Pancreas (tissue), 10 donors: ENCODE measurements at regions not wholly inside any gene's neighbourhood (a gene's known extent, or its start where the extent isn't known, plus 50 kb on each side); places are given as distances from the start of the nearest gene placed in this dataset.
"Not testable (repeated sequence)": the region's sequence is repeated elsewhere in the genome, so short reads cannot be mapped to it uniquely, and the experiment has no call there.

Experiments
- ATAC-seq, 4 donors: fragments of 200-7000 bp; cut with Tn5 transposase; one replicate each; pipeline versions ENCODE4 v1.8.0 to v1.9.1; 2020; ENCODE audit warnings: mild to moderate bottlenecking in 4 of 4, moderate library complexity in 4 of 4
- DNase-seq, 6 donors: peaks; one replicate each; pipeline ENCODE4 v3.0.0-alpha.2; 2020
- FAIRE-seq: peaks from 2 replicates; lab custom pipeline; 2012; peaks lifted over from hg19 to GRCh38; lab: Jason Lieb, UNC
- H3K27ac ChIP-seq, 4 donors: fragments of 200-600 bp; sonication (generic); 1 replicate in 3 of 4; 2 replicates in 1 of 4; pipeline versions ENCODE4 v1.5.0 to v1.8.0; 2020
- H3K27me3 ChIP-seq, 4 donors: fragments of 200-600 bp; one replicate each; pipeline ENCODE4 v1.8.0; 2021
- H3K36me3 ChIP-seq, 3 donors: fragments of 200-600 bp; sonication (generic) in 1 of 3; one replicate each; pipeline versions ENCODE4 v1.5.0 to v1.8.0; 2020 to 2021
- H3K4me1 ChIP-seq, 3 donors: fragments of 200-600 bp; one replicate each; pipeline ENCODE4 v1.8.0; 2021
- H3K4me3 ChIP-seq, 4 donors: fragments of 200-600 bp; sonication (generic) in 2 of 4; one replicate each; pipeline versions ENCODE4 v1.5.0 to v1.8.0; 2020 to 2021
- H3K9me3 ChIP-seq, 4 donors: fragments of 200-600 bp; one replicate each; pipeline ENCODE4 v1.8.0; 2021
- WGBS, 2 donors: extraction: QIAGEN DNeasy Blood & Tissue Kit; methylation state at CpG; one replicate each; pipeline ENCODE4 v1.1.7; 2013; 5-methylcytosine and 5-hydroxymethylcytosine counted together
- intact Hi-C, 3 donors: fragments of 100-400 bp; cut with DNase I; formaldehyde crosslinking; loops; one replicate each; pipeline versions ENCODE4 v1.11.1 to v1.14.2; 2022
- TF ChIP-seq, protein P1 (sequence below), 4 donors: fragments of 200-600 bp; sonication (generic) in 3 of 4; IDR thresholded peaks; one replicate each; pipeline versions ENCODE4 v1.5.0 to v1.8.0; 2021; ENCODE audit warnings: antibody characterized with exemption in 4 of 4
- donor health status: healthy with polysubstance abuse.
- donor health status: DM: no; HTN: no; CAD: no; lungs with moderate emphysema.
- donor health status: DM: no; HTN: no; CAD: no.
- donor health status: control.
- donor health status: control.
- donor health status: Bipolar disorder and iron deficiency.
- donor health status: DM: yes; HTN: yes; CAD: no.
- donor health status: DM: no; HTN: no; CAD: no.
- donor health status: DM: no; HTN: no; CAD: no.
- donor health status: DM: yes; HTN: yes; CAD: no.

DNA sequence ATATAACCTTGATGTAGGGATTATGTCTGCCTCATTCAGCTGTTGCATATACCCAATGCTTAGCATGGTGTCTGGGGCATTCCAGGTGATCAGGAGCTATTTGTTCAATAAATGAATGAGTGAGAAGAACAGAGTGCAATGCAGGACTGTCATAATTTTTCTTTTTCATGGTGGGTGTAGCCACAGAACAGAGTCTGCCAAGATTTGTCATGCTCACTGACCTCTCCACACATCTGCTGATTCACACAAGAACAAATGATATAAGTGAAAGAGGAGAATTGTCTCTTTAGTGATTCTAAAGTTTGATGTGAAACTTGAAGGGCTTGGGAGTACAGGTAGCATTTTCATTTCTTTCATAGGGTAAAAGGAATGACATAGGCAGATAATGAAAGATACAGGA lies 64.4 kb upstream of the TEX13D start:
- H3K9me3 ChIP-seq, result no peaks in the 10 kb centered on the region
- TF ChIP-seq, protein P1, sequence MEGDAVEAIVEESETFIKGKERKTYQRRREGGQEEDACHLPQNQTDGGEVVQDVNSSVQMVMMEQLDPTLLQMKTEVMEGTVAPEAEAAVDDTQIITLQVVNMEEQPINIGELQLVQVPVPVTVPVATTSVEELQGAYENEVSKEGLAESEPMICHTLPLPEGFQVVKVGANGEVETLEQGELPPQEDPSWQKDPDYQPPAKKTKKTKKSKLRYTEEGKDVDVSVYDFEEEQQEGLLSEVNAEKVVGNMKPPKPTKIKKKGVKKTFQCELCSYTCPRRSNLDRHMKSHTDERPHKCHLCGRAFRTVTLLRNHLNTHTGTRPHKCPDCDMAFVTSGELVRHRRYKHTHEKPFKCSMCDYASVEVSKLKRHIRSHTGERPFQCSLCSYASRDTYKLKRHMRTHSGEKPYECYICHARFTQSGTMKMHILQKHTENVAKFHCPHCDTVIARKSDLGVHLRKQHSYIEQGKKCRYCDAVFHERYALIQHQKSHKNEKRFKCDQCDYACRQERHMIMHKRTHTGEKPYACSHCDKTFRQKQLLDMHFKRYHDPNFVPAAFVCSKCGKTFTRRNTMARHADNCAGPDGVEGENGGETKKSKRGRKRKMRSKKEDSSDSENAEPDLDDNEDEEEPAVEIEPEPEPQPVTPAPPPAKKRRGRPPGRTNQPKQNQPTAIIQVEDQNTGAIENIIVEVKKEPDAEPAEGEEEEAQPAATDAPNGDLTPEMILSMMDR (IDR thresholded peaks at IDR 0.05), result no peak
- no peak overlapping the region for H3K4me3 ChIP-seq
- intact Hi-C loops, result no loop called here
- ATAC-seq (no peak), FAIRE-seq (no peak), DNase-seq (no peak)
- no peaks in the 10 kb centered on the region for H3K36me3 ChIP-seq
- H3K27me3 ChIP-seq, result no peaks in the 10 kb centered on the region
- H3K27ac ChIP-seq, result no peak overlapping the region
- H3K4me1 ChIP-seq, result no peaks in the 10 kb centered on the region

- Histone ChIP-seq H3K36me3 (no peaks in the 10 kb centered on the region), H3K4me1 (no peaks in the 10 kb centered on the region), H3K9me3 (no peaks in the 10 kb centered on the region), H3K4me3 (no peak overlapping the region), H3K27me3 (no peaks in the 10 kb centered on the region), H3K27ac (no peak overlapping the region)
- WGBS, 2 donors, result 82 to 91% methylated on average over 2 of the region's 2 CpGs
- no peak for DNase-seq
- no peak for ATAC-seq
- TF ChIP-seq, protein P1 (IDR thresholded peaks at IDR 0.05), result no peak
- intact Hi-C loops, result no loop called here
- no peak for FAIRE-seq
Observed at GRCh38 chrX:124269881-124270280, 62.6 kb upstream of the TEX13D start.

GRCh38 chrX:124271599-124271998 lies 60.9 kb upstream of the TEX13D start:
- H3K9me3 ChIP-seq, ATAC-seq, FAIRE-seq, intact Hi-C loops, H3K27ac ChIP-seq, DNase-seq, H3K27me3 ChIP-seq, H3K36me3 ChIP-seq, H3K4me3 ChIP-seq, H3K4me1 ChIP-seq: not testable (repeated sequence)

- no peak for ATAC-seq
- TF ChIP-seq, protein P1 (IDR thresholded peaks at IDR 0.05), result no peak
- Histone ChIP-seq H3K4me1 (no peaks in the 10 kb centered on the region), H3K36me3 (no peaks in the 10 kb centered on the region), H3K9me3 (no peaks in the 10 kb centered on the region), H3K4me3 (no peak overlapping the region), H3K27me3 (no peaks in the 10 kb centered on the region), H3K27ac (no peak overlapping the region)
- intact Hi-C loops, result no loop called here
- FAIRE-seq, result no peak
- DNase-seq, result no peak
- WGBS, 2 donors, result 73 to 86% methylated on average over 5 of the region's 5 CpGs
Observed at GRCh38 chrX:124272370-124272982, 60.0 kb upstream of the TEX13D start.

DNA sequence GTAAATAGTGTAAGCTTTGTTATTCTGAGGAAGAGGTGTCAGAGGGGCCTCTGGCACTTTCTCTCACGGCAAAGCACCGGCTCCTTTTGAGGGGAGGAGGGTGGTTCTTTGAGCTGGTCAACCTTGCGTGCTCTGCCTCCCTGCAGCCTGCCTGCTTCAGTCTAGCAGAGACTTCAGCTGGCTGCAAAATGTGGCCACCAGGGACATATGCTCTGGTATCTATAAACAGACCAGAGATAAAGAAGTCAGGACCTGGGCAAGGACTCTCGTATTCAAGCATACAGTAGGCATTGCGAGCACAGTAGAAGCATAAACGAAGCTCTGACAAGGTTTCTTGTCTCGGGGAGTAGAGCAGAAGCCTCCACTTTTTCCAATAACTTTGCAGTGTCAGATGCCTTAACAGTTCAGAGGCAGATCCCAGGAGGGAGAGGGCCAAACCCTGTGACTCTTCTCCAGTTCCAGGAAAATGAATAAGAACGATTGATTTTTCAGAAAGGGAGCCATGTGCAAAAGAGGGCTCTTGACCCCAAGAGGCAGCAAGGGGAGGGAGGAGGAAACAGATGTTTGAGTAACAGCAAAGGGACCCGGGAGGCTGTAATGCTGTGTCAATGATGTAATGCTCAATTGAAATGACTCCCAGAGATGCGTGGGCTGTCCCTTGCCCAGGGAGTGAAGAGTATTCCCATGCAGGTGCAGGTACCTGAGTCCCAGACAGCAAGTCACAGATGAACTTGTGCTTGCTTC lies 57.9 kb upstream of the TEX13D start:
- WGBS, 2 donors, result 34 to 35% methylated on average over 10 of the region's 10 CpGs
- H3K4me3 ChIP-seq, result no peak overlapping the region
- DNase-seq (no peak), FAIRE-seq (no peak), ATAC-seq (no peak)
- intact Hi-C loops, result no loop called here
- no peaks in the 10 kb centered on the region for H3K36me3 ChIP-seq
- H3K27me3 ChIP-seq, result no peaks in the 10 kb centered on the region
- TF ChIP-seq, protein P1 (IDR thresholded peaks at IDR 0.05), result no peak
- no peak overlapping the region for H3K27ac ChIP-seq
- H3K4me1 ChIP-seq, result no peaks in the 10 kb centered on the region
- no peaks in the 10 kb centered on the region for H3K9me3 ChIP-seq
